Erythroblast (primary cell): ENCODE measurements at regions not wholly inside any gene's neighbourhood (a gene's known extent, or its start where the extent isn't known, plus 50 kb on each side); places are given as distances from the start of the nearest gene placed in this dataset.

ENCODE experiments used
- DNase-seq, 2 experiments: peaks; one replicate each; lab custom pipeline; 2025; lab: John Stamatoyannopoulos, UW
- GATA1 ChIP-seq: IDR thresholded peaks from 2 replicates; pipeline ENCODE4 v1.6.1; 2011; ENCODE audit warnings: low read depth, mild to moderate bottlenecking, control low read depth, low read length, moderate library complexity
- POLR2A ChIP-seq: IDR thresholded peaks from 2 replicates; pipeline ENCODE4 v1.6.1; 2011; ENCODE audit warnings: mild to moderate bottlenecking, low read length

GRCh38 chr22:47681411-47682165 lies 919.1 kb downstream of the TBC1D22A start:
- DNase-seq = no peak
- TF ChIP-seq GATA1 = no peak
- no peak for TF ChIP-seq POLR2A

DNA sequence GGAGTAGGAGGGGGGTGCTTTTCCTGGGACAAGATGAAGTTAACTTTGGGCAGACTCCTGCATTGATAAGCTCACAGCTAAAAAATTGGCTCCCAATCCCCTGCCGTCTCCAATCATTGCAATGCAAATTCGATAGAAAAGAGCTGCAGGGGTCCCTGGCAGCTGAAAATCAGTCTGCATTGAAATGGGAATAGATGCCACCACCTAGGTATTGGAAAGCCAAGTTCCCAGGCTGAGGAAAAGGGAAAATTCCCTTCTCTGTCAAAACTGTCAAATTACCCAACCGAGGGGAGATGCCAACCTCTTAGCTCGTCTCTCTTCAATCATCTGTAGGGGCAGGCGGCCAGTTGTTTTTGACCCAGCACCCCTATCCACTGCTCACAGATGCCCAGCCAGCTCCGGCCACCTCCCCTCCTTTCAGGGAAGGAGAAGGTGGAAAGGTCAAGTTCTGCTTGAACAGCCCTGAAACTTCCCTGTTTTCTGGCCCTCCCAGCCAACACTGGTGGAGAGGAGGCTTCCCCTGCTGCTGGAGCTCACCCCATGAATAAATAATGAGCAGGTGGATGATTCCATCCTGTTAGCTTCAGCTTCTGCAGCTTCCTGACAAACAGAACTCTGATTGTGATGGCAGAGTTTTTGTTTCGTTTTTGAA lies 916.3 kb downstream of the TBC1D22A start:
- no peak for DNase-seq
- TF ChIP-seq GATA1 (no peak), POLR2A (no peak)

DNA sequence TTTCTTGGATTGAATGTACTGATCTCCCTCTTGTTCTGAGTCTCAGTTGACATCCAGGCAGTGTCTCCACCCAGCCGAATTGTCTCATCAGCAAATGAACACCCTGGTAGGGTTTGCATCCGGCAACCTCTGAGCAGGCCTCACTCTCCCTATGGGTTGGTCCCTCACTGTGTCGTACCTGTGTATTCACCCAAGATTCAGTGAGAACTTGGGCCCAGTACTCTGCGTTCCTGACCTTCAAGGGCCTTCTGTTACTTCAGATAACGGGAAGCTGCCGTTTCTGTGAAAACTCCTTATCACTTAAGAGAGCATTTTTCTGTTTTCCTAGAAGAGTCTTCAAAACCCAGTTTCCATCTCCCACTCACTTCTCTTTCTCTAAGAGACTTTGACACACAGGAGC lies 915.6 kb downstream of the TBC1D22A start:
- no peak for DNase-seq
- no peak for TF ChIP-seq GATA1
- TF ChIP-seq POLR2A = no peak

- TF ChIP-seq POLR2A (no peak), GATA1 (no peak)
- no peak for DNase-seq
Observed at GRCh38 chr22:47676685-47677084, 914.2 kb downstream of the TBC1D22A start.

- no peak for DNase-seq
- TF ChIP-seq POLR2A (no peak), GATA1 (no peak)
Observed at GRCh38 chr22:47674600-47674999, 912.1 kb downstream of the TBC1D22A start.

DNA sequence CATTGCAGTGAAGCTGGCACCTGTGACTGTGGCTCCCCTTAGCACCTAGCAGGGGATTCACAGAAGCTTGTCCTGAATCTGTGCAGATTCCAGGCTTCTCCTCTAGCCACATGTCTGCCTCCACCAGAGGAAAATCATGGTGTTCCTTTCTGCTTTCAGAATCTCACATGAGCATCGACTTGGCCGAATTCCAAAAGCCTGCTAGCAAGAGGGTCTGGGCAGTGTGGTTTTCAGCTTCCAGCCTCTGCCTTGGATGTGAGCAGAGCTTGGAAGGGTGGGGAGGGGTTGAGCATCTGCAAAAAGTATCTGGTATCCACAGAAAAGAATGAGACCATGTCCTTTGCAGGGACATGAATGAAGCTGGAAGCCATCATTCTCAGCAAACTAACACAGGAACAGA lies 911.1 kb downstream of the TBC1D22A start:
- TF ChIP-seq GATA1 (no peak), POLR2A (no peak)
- DNase-seq = no peak

DNA sequence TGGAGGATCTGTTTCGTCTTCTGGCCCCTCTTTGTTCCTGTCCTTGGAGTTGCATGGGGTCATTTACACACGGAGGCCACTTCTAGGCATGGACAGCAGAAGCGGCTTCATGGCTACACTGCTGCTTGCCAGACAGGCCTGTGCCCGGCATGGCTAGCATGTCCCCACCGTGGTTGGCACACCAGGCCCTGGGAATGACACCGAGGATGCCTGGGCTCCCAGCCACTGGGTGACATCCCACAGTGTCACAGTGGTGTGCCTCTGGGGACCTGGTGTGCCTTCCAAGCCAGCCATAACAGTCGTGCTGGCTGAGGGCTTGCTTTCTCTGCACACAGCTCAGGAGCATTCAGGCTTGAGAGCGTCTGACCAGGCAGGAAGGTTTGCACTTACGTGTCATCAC lies 910.1 kb downstream of the TBC1D22A start:
- DNase-seq = no peak
- TF ChIP-seq POLR2A = no peak
- TF ChIP-seq GATA1 = no peak

DNA sequence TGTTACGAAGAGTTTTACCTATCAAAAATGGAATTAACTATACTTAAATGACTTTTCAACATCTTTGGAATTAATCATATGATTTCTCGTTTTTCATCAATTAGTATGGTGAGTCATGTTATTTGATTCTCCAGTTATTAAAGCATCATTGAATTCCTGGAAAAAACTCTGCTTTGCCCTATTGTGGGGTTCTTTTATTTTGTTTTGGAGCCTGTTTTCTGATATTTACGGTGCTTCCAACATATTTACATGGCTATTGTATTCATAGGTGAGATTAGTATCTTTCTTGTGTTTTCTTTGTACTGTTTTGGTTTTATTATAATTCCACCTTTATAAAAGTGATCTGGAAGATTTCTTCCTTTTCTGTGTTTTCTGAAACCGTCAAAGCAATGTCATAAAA lies 902.7 kb downstream of the TBC1D22A start:
- DNase-seq = no peak
- no peak for TF ChIP-seq POLR2A

DNA sequence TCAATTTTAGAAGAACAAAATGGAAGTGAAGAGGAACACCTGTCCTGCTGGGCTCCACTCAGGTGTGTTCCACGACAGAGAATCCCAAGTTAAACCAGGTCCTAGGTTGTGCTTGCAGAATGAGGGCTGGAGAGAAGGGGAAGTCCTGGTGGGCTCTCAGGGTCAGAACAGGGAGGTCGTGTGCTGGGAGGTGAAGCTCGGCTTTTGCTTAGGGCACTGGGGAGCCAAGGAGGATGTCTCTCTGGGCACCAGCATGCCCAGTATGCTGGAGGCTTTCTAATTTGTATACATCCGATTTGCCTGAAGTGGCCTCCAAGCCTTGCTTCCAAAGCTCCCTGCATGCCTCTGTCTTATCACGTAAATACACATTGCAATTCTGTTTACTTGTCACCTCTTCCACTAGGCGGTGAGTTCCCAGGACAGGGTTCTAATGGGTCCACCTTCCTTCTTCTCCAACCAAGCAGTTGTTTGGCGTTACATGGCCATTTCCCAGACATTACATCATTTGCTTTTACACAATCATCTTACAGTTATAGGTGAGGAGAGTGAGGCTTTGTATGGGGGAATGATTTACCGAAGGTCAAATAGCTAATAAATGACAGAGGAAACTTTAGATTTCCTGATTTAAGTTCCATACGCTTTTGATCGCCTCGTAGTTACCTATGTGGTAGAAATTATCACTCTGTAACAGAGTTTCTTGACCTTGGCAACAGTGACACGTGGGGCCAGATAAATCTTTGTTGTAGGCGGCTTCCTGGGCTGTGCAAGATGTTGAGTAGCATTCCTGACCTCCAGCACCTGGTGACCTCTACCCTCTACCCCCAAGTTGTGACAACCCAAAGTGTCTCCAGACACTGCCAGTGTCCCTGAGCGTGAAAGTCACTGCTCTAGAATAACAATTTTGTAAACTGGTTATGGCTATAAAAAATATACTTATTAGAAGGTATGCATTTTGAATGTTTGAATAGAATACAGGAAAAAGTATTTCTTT lies 901.5 kb downstream of the TBC1D22A start:
- DNase-seq = no peak
- TF ChIP-seq GATA1 (no peak), POLR2A (no peak)

GRCh38 chr22:47659467-47660223 lies 897.2 kb downstream of the TBC1D22A start:
- DNase-seq = no peak
- TF ChIP-seq POLR2A (no peak), GATA1 (no peak)

- TF ChIP-seq POLR2A = no peak
- no peak for TF ChIP-seq GATA1
- no peak for DNase-seq
Observed at GRCh38 chr22:47658182-47658581, 895.7 kb downstream of the TBC1D22A start.

DNA sequence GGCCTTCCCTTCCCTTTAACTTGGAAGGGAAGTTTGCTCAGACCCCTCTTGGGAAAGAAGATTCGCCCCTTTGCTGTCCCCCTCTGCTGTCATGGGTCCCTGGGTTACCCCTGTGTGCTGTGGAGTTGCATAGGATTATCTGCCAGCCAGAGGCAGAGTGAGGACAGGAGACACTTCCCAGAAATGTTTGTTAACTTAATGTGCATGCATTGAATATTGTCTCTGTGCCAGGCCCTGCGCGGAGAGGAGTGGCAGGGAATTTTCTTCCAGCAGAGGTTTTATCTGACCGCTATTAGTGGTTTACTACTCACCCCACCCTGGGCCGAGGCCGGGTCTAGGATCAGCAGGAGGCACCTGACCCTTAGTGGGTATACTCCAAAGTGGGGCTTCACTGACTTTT lies 894.8 kb downstream of the TBC1D22A start:
- TF ChIP-seq GATA1 = no peak
- TF ChIP-seq POLR2A = no peak
- DNase-seq = no peak

DNA sequence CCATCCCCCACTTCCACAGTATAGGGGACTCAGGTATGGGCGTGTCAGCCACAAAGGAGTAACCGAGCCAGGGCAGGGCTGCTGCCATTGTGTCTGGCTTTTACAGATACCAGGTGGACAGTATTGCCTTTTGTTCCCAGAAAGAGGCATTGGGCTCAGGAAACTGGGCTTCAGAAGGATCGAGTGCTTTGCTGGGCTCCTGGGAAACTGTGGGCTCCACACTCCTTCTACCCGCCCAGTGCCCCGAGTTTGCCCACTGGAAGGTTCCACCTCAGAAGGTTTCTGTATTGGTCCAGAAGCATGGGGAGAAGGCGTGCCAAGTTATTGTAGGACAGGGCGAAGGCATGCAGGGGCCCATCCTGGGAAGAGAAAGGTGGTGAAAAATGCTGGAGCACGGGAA lies 894.4 kb downstream of the TBC1D22A start:
- DNase-seq = no peak
- TF ChIP-seq GATA1 (no peak), POLR2A (no peak)

GRCh38 chr22:47655930-47656329 lies 893.5 kb downstream of the TBC1D22A start:
- DNase-seq = no peak
- no peak for TF ChIP-seq POLR2A
- TF ChIP-seq GATA1 = no peak
